ENCODE measurements at regions not wholly inside any gene's neighbourhood (a gene's known extent, or its start where the extent isn't known, plus 50 kb on each side); places are given as distances from the start of the nearest gene placed in this dataset.

DNA sequence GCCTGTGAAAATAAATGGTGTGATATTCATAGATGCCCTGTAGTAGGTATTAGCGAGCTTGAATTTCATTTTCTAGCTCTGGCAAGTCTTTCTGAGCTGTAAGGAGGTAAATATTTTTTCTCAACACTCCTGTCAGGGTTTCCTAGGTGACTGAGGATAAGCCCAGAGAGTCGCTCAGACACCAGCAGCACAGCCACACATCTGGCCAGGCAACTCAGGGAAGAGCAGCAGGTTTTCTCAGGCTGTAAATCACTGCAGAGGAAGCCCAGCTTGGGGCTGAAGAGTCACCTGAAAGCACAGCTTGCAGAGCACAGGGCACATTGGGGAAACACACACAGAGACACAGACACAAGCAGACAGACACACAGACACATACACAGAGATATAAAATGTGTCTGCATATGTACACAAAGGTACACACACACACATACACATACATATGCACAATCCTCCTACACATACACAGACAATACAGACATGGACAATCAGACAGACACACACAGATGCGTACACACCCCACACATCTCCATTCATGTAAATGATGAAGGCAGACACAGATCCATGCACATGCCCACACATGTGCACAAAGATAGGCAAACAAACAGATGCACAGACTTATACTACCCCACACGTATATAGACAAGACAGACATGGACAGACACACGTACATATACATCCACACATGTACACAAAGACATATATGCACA is 232.0 kb upstream of the TMTC1 start:
- in situ Hi-C loops (cut with HindIII; ENCODE audit: low pct_unique_long_range_greater_than_20kb, low sequenced_read_pairs): no loop called here
- no peak for TF ChIP-seq JUND (IDR thresholded peaks at IDR 0.05; ENCODE audit: low read depth)
- no peak for DNase-seq (ENCODE audit: low read depth in 1 of 2, low spot score in 1 of 2)

DNA sequence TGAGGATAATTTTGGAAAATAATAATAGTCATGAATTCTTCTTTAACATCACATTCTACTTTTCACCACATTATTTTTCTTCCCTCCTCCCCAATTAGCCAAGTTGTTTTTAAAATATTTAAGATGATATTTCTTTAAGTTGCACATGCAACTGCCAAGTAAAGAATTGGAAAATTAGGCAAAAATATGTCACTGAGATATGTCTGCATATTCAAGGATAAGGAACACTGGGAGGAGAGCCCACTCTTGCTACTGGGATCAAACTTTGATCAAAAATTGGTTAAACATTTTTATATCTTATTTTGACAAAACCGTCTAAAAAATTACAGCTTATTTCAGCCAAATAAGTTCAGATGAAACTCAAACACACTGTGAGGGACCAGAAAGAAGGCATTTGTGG is 231.2 kb upstream of the TMTC1 start:
- no peak for TF ChIP-seq JUND (IDR thresholded peaks at IDR 0.05; ENCODE audit: low read depth)
- in situ Hi-C loops (cut with HindIII; ENCODE audit: low pct_unique_long_range_greater_than_20kb, low sequenced_read_pairs): no loop called here
- no peak for DNase-seq (ENCODE audit: low read depth in 1 of 2, low spot score in 1 of 2)

DNA sequence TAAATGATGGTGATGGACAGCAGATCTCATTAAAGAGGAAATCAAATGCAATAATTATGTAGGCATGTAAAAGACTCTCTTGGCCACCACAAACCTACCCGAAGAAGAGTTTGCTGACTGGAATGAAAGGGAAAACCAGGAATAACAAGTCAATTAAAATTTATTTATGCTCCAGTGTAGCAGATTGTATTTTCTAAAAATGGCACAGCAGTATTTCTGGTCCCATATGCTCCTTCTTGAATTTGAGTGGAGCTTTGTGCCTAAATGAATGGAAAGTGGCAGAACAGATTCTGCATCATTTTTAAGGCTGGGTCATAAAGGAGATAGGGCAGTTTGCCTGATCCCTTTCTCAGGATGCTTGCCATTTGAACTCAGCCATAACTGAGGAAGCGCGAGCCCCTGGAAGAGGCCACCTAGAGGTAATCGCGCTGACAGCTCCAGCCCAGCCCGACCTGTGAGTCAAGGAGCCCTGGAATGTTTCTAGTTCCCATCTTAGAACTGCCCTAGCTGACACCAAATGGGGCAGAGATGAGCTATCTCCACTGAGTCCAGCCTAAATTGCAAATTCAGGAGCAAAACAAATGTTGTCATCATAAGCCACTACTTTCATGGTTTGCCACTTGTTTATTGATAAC is 229.2 kb upstream of the TMTC1 start:
- in situ Hi-C loops (cut with HindIII; ENCODE audit: low pct_unique_long_range_greater_than_20kb, low sequenced_read_pairs): no loop called here
- no peak for TF ChIP-seq JUND (IDR thresholded peaks at IDR 0.05; ENCODE audit: low read depth)
- DNase-seq (ENCODE audit: low read depth in 1 of 2, low spot score in 1 of 2): no peak

DNA sequence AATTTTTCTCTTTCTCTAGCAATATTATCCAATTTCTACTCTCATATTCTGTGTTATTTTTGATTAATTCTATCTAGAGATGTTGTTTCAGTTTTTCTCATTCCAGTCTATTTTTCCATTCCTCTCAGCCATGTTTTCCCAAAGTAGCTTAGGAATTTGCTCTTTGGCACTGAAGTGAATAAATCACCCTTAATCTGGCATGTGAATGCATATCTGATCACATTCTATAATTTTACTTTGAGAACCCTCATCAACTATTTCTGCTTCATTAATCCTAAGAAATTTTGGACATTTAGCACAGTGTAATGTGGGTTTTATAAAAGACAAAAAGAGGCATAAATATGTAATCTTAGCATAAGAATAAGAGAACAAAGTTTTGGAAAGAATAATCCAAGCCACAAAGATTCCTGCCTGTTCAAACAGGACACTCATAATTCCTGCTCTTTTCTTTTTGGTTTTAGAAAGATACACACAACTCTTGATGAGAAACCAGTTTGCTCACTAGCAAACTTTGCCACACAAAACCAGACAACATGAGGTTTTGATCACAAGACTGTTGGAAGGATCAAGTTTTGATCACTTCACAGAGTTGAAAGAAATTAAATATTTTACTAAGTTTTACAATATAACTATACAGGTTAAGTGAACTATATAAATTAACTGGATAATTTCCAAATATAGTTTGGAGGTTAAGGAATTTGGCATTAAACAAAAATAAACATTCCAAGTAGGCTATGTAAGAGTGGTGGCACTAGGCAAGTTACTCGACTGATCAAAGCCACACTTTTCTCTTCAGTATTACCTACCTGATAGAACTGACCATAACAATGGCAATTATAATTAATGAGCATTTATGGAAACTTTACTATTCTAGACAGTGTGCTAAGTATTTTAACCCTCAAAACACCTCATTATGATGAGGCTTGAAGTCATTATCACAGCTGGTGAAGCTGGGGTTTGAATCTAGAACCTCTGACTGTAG is 226.6 kb upstream of the TMTC1 start:
- TF ChIP-seq JUND (IDR thresholded peaks at IDR 0.05; ENCODE audit: low read depth): no peak
- in situ Hi-C loops (cut with HindIII; ENCODE audit: low pct_unique_long_range_greater_than_20kb, low sequenced_read_pairs): no loop called here
- DNase-seq (ENCODE audit: low read depth in 1 of 2, low spot score in 1 of 2): no peak

DNA sequence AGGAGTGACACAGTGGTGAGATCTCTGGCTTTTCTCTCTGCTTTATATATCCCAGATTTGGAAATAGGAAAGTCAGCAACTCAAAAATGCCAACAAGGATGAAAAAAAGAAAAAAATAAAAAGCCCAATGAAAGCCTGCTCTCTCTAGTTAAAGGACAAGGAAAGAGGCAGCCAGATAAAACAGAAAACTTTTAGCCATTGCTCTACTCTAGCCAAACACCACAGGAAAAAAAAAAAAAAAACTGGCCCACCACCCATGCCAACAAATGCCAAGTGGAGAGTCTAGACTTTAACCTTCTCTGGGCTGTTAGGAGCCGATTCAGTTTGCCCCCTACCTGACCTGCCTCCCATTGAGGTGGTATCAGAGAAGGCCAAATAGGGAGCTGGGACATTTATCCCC is 222.3 kb upstream of the TMTC1 start:
- no peak for DNase-seq (ENCODE audit: low read depth in 1 of 2, low spot score in 1 of 2)
- TF ChIP-seq JUND (IDR thresholded peaks at IDR 0.05; ENCODE audit: low read depth): no peak
- in situ Hi-C loops (cut with HindIII; ENCODE audit: low pct_unique_long_range_greater_than_20kb, low sequenced_read_pairs): no loop called here

DNA sequence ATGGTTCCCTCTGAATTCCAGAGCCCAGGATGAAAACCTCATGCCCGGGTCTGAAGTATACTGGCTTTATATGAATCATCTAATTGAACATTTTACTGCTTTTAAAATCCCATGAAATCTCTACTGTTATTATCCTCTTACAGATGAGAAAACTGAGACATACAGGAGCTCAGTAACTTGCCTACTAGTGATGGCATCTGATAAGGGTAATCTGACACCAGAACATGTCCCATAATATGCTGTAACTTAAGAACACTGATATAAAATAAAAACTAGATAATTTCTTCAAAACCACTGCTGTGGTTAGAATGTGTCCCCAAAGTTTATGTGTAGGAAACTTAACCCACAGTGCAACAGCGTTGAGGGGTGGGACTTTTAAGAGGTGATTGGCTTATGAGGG is 219.6 kb upstream of the TMTC1 start:
- in situ Hi-C loops (cut with HindIII; ENCODE audit: low pct_unique_long_range_greater_than_20kb, low sequenced_read_pairs): no loop called here
- TF ChIP-seq JUND (IDR thresholded peaks at IDR 0.05; ENCODE audit: low read depth): no peak
- DNase-seq (ENCODE audit: low read depth in 1 of 2, low spot score in 1 of 2): no peak

DNA sequence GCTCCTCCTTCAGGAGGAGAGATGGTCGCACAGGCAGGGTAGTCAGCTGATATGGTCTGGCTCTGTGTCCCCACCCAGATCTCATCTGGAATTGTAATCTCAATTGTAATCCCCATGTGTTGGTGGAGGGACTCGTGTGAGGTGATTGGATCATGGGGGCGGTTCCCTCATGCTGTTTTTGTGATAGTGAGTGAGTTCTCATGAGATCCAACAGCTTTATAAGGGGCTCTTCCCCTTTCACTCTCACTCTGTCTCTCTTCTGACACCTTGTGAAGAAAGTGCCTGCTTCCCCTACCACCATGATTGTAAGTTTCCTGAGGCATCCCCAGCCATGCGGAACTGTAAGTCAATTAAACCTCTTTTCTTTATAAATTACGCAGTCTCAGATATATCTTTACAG is 218.9 kb upstream of the TMTC1 start:
- in situ Hi-C loops (cut with HindIII; ENCODE audit: low pct_unique_long_range_greater_than_20kb, low sequenced_read_pairs): no loop called here

DNA sequence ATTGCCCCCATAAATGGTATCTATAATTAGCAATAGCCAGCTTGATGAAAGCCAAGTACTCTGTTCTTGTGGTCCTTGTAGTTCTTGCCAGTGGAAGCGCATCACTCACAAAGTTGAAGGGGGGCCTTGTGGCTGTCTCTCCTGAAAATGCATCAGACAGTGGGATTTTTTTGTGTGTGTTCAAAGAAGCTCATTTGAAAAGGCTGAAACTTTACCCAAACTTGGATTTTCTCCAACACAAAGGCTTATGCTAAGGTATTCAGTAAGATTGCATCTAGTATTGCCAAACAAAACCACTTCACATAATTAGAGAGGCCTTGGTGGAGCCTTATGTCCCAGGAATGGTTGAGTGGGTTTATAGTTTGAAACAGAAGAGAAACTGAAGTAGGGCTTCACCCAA is 216.7 kb upstream of the TMTC1 start:
- TF ChIP-seq JUND (IDR thresholded peaks at IDR 0.05; ENCODE audit: low read depth): no peak
- in situ Hi-C loops (cut with HindIII; ENCODE audit: low pct_unique_long_range_greater_than_20kb, low sequenced_read_pairs): no loop called here
- no peak for DNase-seq (ENCODE audit: low read depth in 1 of 2, low spot score in 1 of 2)

More for the DNA sequence above, 218.9 kb upstream of the TMTC1 start:
- no peak for TF ChIP-seq JUND (IDR thresholded peaks at IDR 0.05; ENCODE audit: low read depth)
- no peak for DNase-seq (ENCODE audit: low read depth in 1 of 2, low spot score in 1 of 2)

DNA sequence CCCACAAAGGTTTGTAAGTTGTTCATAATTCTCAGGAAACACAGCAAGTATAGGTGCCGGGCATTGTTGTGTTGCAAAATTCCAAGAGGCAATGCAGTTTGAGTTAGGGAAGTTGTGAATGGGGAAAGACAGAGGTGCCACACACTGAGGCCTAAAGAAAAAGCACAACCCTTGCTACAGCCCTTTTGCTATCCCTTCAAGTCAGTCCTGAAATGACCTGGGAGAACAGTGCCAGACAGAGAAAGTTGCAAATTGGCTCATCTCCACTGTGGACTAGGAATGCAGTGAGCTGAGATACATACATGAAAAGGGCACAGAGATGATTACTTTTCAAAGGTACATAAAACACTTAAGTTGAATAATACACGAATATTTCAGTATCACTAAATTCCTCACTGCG is 213.3 kb upstream of the TMTC1 start:
- DNase-seq (ENCODE audit: low read depth in 1 of 2, low spot score in 1 of 2): no peak
- in situ Hi-C loops (cut with HindIII; ENCODE audit: low pct_unique_long_range_greater_than_20kb, low sequenced_read_pairs): no loop called here
- TF ChIP-seq JUND (IDR thresholded peaks at IDR 0.05; ENCODE audit: low read depth): no peak

DNA sequence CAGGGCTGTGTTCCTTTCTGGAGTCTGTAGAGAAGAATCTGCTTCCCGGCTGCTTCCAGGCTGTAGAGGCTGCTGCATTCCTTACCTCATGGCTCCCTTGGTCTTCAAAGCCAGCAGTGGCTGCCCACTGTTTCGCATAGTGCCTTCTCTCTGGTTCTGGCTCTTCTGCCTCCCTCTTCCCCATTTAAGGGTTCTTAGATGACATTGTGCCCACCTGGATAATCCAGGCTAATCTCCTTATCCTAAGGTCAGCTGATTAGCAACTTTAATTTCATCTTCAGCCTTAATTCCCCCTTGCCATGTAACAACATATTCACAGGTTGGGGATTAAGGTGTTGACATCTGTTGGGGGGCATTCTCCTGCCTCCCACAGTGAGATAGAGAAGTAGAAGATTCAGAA is 208.6 kb upstream of the TMTC1 start:
- no peak for TF ChIP-seq JUND (IDR thresholded peaks at IDR 0.05; ENCODE audit: low read depth)

DNA sequence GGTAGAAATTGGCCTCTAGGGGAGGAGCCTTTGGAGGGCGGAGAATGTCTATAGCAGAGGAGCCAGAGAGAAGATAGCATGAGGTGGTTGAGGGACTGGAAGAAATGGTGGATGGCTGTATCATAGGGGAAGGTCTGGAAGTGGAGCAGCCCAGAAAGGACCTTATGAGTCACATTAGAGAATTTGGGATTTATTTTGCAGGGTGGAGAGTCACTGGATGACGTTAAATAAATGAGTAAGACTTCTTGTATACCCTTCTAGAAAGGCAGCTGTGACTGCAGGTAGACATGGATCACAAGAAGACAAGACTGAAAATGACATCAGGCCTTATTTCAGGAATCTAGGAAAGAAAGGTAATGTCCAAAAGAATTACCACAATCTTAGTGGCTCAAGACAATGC is 208.2 kb upstream of the TMTC1 start:
- no peak for DNase-seq (ENCODE audit: low read depth in 1 of 2, low spot score in 1 of 2)
- TF ChIP-seq JUND (IDR thresholded peaks at IDR 0.05; ENCODE audit: low read depth): no peak
- in situ Hi-C loops (cut with HindIII; ENCODE audit: low pct_unique_long_range_greater_than_20kb, low sequenced_read_pairs): no loop called here

More for the DNA sequence above, 208.6 kb upstream of the TMTC1 start:
- no peak for DNase-seq (ENCODE audit: low read depth in 1 of 2, low spot score in 1 of 2)
- in situ Hi-C loops (cut with HindIII; ENCODE audit: low pct_unique_long_range_greater_than_20kb, low sequenced_read_pairs): no loop called here

DNA sequence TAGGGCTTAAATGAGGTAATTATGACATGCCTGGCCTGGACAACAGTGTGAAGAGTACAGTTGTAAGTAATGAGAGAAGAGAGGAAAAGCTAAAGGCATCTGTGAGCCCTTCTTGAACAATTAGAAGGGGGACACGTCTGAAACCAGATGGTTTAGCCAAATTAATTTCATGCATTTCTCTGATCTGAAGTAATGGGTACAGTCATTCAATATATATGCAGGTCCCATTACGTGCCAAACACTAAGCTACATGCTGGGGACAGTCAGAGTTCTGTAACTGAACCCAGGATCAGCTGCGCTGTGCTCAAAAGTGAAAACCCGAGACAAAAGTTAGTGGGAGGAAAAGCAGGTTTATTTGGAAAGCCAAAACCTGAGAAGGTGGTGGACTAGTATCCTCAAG is 207.2 kb upstream of the TMTC1 start:
- DNase-seq (ENCODE audit: low read depth in 1 of 2, low spot score in 1 of 2): no peak
- TF ChIP-seq JUND (IDR thresholded peaks at IDR 0.05; ENCODE audit: low read depth): no peak
- in situ Hi-C loops (cut with HindIII; ENCODE audit: low pct_unique_long_range_greater_than_20kb, low sequenced_read_pairs): no loop called here

DNA sequence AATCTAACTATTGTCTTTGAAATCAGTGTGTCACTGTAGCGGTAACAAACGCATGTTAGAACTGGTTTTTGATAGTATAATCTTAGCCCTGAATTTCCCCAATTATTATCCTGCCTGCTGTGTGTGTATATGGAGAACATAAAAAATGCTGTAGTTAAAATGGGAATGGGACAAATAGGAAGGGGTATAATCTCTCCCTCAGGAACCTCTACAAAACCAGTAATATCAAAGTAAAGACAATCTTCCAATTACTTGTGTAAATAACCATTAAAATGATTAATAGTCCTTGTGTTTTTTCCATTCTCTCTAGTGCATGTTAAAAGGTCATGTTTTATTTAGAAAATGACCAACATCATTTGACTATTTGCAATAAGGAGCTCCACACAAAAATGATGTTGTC is 200.1 kb upstream of the TMTC1 start:
- in situ Hi-C loops (cut with HindIII; ENCODE audit: low pct_unique_long_range_greater_than_20kb, low sequenced_read_pairs): no loop called here
- no peak for DNase-seq (ENCODE audit: low read depth in 1 of 2, low spot score in 1 of 2)
- TF ChIP-seq JUND (IDR thresholded peaks at IDR 0.05; ENCODE audit: low read depth): no peak
